Activated naive CD8-positive, alpha-beta T cell (primary cell): ENCODE measurements at regions not wholly inside any gene's neighbourhood (a gene's known extent, or its start where the extent isn't known, plus 50 kb on each side); places are given as distances from the start of the nearest gene placed in this dataset.

Experiments
- H3K27ac Mint-ChIP-seq: one replicate; pipeline ENCODE4 v1.8.0; 2021; ENCODE audit warnings: mixed read lengths
- H3K27me3 Mint-ChIP-seq: one replicate; pipeline ENCODE4 v1.8.0; 2021; ENCODE audit warnings: mixed read lengths
- H3K36me3 Mint-ChIP-seq: one replicate; pipeline ENCODE4 v1.8.0; 2021; ENCODE audit warnings: mixed read lengths
- H3K4me1 Mint-ChIP-seq: one replicate; pipeline ENCODE4 v1.8.0; 2021; ENCODE audit warnings: low read depth, mixed read lengths
- H3K4me3 Mint-ChIP-seq: one replicate; pipeline ENCODE4 v1.8.0; 2021; ENCODE audit warnings: mild to moderate bottlenecking, mixed read lengths
- H3K9me3 Mint-ChIP-seq: one replicate; pipeline ENCODE4 v1.8.0; 2021; ENCODE audit warnings: low read depth, mixed read lengths

DNA sequence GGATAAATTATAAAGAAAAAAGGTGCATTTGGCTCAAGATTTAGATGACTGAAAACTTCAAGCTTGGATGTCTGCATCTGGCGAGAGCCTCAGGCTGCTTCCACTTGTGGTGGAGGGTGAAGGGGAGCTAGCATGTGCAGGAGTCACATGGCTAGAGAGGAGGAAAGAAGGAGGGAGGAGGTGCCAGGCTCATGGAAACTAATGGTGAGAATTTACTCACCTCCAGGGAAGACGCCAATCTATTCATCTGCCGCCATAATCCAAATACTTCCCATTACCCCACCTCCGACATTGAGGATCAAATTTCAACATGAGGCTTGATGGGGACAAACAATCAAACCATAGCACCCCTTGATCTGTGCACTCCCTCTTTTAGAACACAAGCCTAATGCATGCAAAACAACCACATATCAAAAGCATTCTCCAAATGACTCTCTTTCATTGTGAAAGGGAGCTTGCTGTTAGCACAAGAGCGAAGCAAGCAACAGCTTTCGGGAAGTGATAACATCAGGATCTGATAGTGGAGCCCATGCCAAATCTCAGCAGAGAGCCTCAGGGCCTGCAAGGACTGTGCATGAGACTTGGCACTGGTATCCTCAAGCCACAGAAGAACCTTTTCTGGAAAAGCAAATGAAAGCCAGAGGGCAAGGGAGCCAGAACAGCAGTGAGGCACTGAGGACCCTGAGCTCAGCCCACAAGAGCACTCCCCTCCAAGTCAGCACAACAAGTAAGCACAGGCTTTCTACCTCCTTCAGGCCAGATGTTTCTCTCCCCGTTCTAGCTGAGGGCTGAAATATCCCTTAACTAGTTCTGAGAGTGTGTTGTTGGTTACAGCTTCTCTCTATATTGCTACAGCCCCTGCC, 50.2 kb upstream of the THBS1 start:
- Mint-ChIP-seq H3K4me1 (no peaks in the 10 kb centered on the region), H3K36me3 (no peaks in the 10 kb centered on the region), H3K4me3 (no peak overlapping the region), H3K27me3 (no peaks in the 10 kb centered on the region), H3K27ac (no peak overlapping the region), H3K9me3 (no peaks in the 10 kb centered on the region)
